Psoas muscle (tissue), 7 donors: ENCODE measurements at regions not wholly inside any gene's neighbourhood (a gene's known extent, or its start where the extent isn't known, plus 50 kb on each side); places are given as distances from the start of the nearest gene placed in this dataset.

ENCODE experiments used
- ATAC-seq, 4 donors: fragments of 200-7000 bp; cut with Tn5 transposase; one replicate each; pipeline ENCODE4 v1.9.1; 2020; ENCODE audit warnings: moderate library complexity in 3 of 4, mild to moderate bottlenecking in 2 of 4
- DNase-seq, 2 donors: peaks; one replicate each; pipeline ENCODE4 v3.0.0-alpha.2; 2020
- H3K27ac ChIP-seq: fragments of 200-600 bp; one replicate; pipeline ENCODE4 v1.8.0; 2022
- H3K27me3 ChIP-seq, 3 donors: fragments of 200-600 bp in 1 of 3; one replicate each; pipeline versions ENCODE4 v1.6.1 to v1.8.0; 2013 to 2022; ENCODE audit warnings: low read length in 2 of 3, mild to moderate bottlenecking in 2 of 3, moderate library complexity in 1 of 3; ENCODE audit not compliant: insufficient read depth in 3 of 3
- H3K36me3 ChIP-seq, 2 donors: fragments of 200-600 bp in 1 of 2; one replicate each; pipeline versions ENCODE4 v1.6.1 to v1.8.0; 2013 to 2022; ENCODE audit warnings: low read depth in 1 of 2, mild to moderate bottlenecking in 1 of 2, moderate library complexity in 1 of 2; ENCODE audit not compliant: insufficient read depth in 1 of 2
- H3K4me1 ChIP-seq: fragments of 200-600 bp; one replicate; pipeline ENCODE4 v1.8.0; 2022
- H3K4me3 ChIP-seq: fragments of 200-600 bp; one replicate; pipeline ENCODE4 v1.8.0; 2022; ENCODE audit warnings: mild to moderate bottlenecking
- H3K9me3 ChIP-seq: fragments of 200-600 bp; one replicate; pipeline ENCODE4 v1.8.0; 2022
- WGBS, 3 donors: extraction: QIAGEN DNeasy Blood & Tissue Kit; methylation state at CpG; one replicate each; pipeline versions ENCODE4 v1.1.6 to v1.1.7; 2013; 5-methylcytosine and 5-hydroxymethylcytosine counted together
- intact Hi-C, 2 donors: fragments of 100-400 bp; cut with DNase I; formaldehyde crosslinking; loops; one replicate each; pipeline versions ENCODE4 v1.11.0 to v1.14.2; 2022
- TF ChIP-seq, protein P1 (sequence below): fragments of 200-600 bp; IDR thresholded peaks from one replicate; pipeline ENCODE4 v1.8.0; 2022; ENCODE audit warnings: antibody characterized with exemption
- donor health status: healthy with polysubstance abuse.
- donor health status: DM: no; HTN: no; CAD: no; lungs with moderate emphysema.
- donor health status: Bipolar disorder and iron deficiency.
- donor health status: healthy.
- donor health status: DM: yes; HTN: yes; CAD: no.
- donor health status: DM: no; HTN: no; CAD: no.
- donor health status: DM: yes; HTN: yes; CAD: no.

DNA sequence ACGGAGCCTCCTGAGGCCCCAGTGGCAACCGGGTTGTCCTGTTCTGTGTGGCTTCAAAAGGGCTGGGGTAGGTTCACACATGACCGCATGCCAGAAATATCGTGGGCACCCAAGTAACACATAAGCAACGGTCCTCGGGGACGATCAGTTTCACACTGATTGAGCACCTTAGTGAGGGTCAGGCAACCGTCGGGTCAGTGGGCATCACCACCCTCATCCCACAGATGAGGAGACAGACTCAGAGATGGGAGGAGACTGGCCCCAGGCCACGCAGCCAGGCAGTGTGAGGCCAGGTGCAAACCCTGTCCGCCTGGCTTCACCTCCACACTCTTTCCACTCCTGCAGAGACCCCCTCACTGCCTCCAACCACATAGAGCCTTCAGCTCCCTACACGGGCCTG, 309.8 kb downstream of the MATN1 start:
- H3K27ac ChIP-seq: no peak overlapping the region
- TF ChIP-seq, protein P1, sequence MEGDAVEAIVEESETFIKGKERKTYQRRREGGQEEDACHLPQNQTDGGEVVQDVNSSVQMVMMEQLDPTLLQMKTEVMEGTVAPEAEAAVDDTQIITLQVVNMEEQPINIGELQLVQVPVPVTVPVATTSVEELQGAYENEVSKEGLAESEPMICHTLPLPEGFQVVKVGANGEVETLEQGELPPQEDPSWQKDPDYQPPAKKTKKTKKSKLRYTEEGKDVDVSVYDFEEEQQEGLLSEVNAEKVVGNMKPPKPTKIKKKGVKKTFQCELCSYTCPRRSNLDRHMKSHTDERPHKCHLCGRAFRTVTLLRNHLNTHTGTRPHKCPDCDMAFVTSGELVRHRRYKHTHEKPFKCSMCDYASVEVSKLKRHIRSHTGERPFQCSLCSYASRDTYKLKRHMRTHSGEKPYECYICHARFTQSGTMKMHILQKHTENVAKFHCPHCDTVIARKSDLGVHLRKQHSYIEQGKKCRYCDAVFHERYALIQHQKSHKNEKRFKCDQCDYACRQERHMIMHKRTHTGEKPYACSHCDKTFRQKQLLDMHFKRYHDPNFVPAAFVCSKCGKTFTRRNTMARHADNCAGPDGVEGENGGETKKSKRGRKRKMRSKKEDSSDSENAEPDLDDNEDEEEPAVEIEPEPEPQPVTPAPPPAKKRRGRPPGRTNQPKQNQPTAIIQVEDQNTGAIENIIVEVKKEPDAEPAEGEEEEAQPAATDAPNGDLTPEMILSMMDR: no peak
- no peaks in the 10 kb centered on the region for H3K4me1 ChIP-seq
- intact Hi-C loops: no loop called here
- ATAC-seq (no peak), DNase-seq (no peak)
- H3K27me3 ChIP-seq: peaks cover 0 to 2% (median 0%) of the 10 kb centered on the region in 3 donors
- H3K36me3 ChIP-seq: no peaks in the 10 kb centered on the region
- no peak overlapping the region for H3K4me3 ChIP-seq
- 89 to 90% (median 89%) methylated on average over 12 of the region's 12 CpGs for WGBS, 3 donors
- H3K9me3 ChIP-seq: no peaks in the 10 kb centered on the region

DNA sequence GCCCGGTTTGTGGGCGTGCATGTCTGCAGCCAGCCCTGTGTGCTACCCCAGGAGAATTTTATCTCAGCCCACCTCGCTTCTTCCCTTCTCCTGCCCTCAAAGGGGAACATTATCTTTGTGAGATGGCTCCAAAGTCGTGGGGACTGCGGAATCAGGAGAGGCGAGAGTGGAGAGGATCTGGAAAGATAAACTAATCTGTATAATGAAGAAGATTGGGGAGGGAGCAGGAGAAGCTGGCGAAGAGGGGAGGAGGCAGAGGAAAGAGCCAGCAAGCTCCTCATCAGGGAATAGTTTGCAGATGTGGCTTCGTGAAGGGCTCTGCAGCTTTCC, 310.3 kb downstream of the MATN1 start:
- ATAC-seq (no peak), DNase-seq (no peak)
- Histone ChIP-seq H3K4me3 (no peak overlapping the region), H3K36me3 (no peaks in the 10 kb centered on the region), H3K27ac (no peak overlapping the region), H3K27me3 (peaks cover 0 to 2% (median 0%) of the 10 kb centered on the region in 3 donors), H3K4me1 (no peaks in the 10 kb centered on the region), H3K9me3 (no peaks in the 10 kb centered on the region)
- 74 to 77% (median 75%) methylated on average over 8 of the region's 8 CpGs for WGBS, 3 donors
- intact Hi-C loops: no loop called here
- TF ChIP-seq, protein P1: no peak

DNA sequence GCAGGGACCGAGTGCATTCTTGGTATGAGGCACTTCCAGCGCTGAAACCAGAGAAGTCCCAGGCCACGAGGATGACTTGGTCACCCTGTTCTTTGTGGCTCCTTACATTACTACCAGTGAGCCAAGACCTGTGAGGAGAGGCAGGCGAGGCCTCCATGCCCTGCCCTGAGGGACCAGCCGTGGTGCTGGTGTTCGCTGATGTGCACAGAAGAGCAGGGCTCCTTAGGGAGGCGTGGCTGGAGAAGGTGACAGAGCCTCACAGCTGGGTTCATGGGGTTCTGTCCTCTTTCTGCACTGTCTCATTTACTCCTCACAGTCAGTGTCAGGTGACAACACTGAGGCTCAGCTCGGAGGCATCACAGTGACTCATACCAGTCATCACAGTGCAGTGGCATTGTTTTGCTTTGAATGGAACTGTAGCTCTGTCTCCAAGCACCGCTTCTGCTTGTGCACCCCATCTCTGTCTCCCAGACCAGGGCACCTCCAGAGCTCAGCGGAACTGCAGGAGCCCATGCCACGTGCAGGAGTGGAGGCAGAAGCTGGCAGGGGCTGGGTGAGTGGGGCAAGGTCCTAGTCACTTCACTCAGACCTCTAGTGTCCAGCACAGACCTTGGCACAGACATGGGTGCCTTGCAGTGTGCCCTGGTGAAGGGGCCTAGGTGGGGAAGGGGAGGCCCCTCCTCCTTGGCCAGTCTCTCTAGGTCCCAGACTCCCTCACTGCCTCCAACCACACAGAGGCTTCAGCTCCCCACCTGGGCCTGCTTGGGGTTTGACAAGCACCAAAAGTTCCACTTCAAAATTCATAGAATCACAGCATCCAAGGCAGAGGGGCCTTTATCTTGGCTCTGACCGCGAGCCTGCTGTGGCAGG, 310.9 kb downstream of the MATN1 start:
- Histone ChIP-seq H3K4me1 (no peaks in the 10 kb centered on the region), H3K27me3 (peaks cover 0 to 2% (median 0%) of the 10 kb centered on the region in 3 donors), H3K9me3 (no peaks in the 10 kb centered on the region), H3K4me3 (no peak overlapping the region), H3K36me3 (no peaks in the 10 kb centered on the region), H3K27ac (no peak overlapping the region)
- TF ChIP-seq, protein P1: no peak
- DNase-seq (no peak), ATAC-seq (peak; percentile 35 to 81 (median 69))
- intact Hi-C loops: no loop called here
- 61 to 70% (median 69%) methylated on average over 13 of the region's 13 CpGs for WGBS, 3 donors

DNA sequence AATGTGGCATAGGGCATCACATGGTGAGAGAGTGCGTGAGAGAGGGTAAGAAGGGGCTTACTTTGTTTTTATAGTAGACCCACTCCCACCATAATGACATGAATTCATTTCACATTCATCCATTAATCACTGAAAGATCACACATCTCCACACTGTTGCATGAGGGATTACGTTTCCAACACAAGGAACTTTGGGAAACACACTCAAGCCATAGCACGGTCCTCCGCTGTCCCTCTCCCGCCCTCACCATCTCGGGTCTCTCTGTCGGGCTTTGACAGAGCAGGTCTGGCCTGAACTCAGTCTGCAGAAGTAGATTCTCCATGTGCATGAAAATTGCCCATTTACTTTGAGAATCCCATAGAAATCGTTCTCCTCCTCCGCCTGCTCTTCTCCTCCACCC, 312.2 kb downstream of the MATN1 start:
- Histone ChIP-seq H3K36me3 (no peaks in the 10 kb centered on the region), H3K4me3 (no peak overlapping the region), H3K27ac (no peak overlapping the region), H3K9me3 (no peaks in the 10 kb centered on the region), H3K4me1 (no peaks in the 10 kb centered on the region), H3K27me3 (peaks cover 0 to 2% (median 0%) of the 10 kb centered on the region in 3 donors)
- intact Hi-C loops: no loop called here
- TF ChIP-seq, protein P1: no peak
- no peak for ATAC-seq
- DNase-seq: no peak
- WGBS, 3 donors: 77 to 83% (median 79%) methylated on average over 9 of the region's 9 CpGs
